PFSK-1 (cell line): ENCODE measurements at regions not wholly inside any gene's neighbourhood (a gene's known extent, or its start where the extent isn't known, plus 50 kb on each side); places are given as distances from the start of the nearest gene placed in this dataset.

Experiments
- FOXP2 ChIP-seq: optimal IDR thresholded peaks from 2 replicates; pipeline ENCODE3; 2011; ENCODE audit warnings: borderline replicate concordance, control low read depth, inconsistent platforms; ENCODE audit not compliant: insufficient read depth; ENCODE audit errors: extremely low read length, extremely low read depth
- POLR2AphosphoS5 ChIP-seq: IDR thresholded peaks from 2 replicates; pipeline ENCODE4 v1.6.1; 2012; ENCODE audit warnings: low read depth, mild to moderate bottlenecking, control low read depth, low read length, moderate library complexity
- SIN3A ChIP-seq: IDR thresholded peaks from 2 replicates; pipeline ENCODE4 v1.6.1; 2012; ENCODE audit warnings: mild to moderate bottlenecking, low read length, moderate library complexity, borderline replicate concordance; ENCODE audit not compliant: insufficient read depth
- TAF1 ChIP-seq: IDR thresholded peaks from 2 replicates; pipeline ENCODE4 v1.6.1; 2012; ENCODE audit warnings: low read length, control low read depth, borderline replicate concordance; ENCODE audit not compliant: insufficient read depth
- TF ChIP-seq, protein P1 (sequence below), 2 experiments: IDR thresholded peaks; 2 replicates each; pipeline versions ENCODE4 v1.6.1 to v1.8.0; 2011 to 2012; ENCODE audit warnings: low read depth in 2 of 2, low read length in 2 of 2, control low read depth in 1 of 2, inconsistent platforms in 1 of 2, mild to moderate bottlenecking in 1 of 2, moderate library complexity in 1 of 2; ENCODE audit not compliant: insufficient read depth in 1 of 2

GRCh38 chr1:95323123-95323522 is 89.1 kb downstream of the RWDD3 start:
- TF ChIP-seq, protein P1, sequence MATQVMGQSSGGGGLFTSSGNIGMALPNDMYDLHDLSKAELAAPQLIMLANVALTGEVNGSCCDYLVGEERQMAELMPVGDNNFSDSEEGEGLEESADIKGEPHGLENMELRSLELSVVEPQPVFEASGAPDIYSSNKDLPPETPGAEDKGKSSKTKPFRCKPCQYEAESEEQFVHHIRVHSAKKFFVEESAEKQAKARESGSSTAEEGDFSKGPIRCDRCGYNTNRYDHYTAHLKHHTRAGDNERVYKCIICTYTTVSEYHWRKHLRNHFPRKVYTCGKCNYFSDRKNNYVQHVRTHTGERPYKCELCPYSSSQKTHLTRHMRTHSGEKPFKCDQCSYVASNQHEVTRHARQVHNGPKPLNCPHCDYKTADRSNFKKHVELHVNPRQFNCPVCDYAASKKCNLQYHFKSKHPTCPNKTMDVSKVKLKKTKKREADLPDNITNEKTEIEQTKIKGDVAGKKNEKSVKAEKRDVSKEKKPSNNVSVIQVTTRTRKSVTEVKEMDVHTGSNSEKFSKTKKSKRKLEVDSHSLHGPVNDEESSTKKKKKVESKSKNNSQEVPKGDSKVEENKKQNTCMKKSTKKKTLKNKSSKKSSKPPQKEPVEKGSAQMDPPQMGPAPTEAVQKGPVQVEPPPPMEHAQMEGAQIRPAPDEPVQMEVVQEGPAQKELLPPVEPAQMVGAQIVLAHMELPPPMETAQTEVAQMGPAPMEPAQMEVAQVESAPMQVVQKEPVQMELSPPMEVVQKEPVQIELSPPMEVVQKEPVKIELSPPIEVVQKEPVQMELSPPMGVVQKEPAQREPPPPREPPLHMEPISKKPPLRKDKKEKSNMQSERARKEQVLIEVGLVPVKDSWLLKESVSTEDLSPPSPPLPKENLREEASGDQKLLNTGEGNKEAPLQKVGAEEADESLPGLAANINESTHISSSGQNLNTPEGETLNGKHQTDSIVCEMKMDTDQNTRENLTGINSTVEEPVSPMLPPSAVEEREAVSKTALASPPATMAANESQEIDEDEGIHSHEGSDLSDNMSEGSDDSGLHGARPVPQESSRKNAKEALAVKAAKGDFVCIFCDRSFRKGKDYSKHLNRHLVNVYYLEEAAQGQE (IDR thresholded peaks at IDR 0.05; ENCODE audit: insufficient read depth in 1 of 2, low read depth in 2 of 2, low read length in 2 of 2): no peak
- TF ChIP-seq TAF1: no peak
- no peak for TF ChIP-seq POLR2AphosphoS5
- TF ChIP-seq FOXP2: no peak
- TF ChIP-seq SIN3A: no peak

GRCh38 chr1:95325349-95325748 is 91.3 kb downstream of the RWDD3 start:
- TF ChIP-seq POLR2AphosphoS5 (no peak), TAF1 (no peak), SIN3A (no peak), FOXP2 (no peak)
- TF ChIP-seq, protein P1 (IDR thresholded peaks at IDR 0.05; ENCODE audit: insufficient read depth in 1 of 2, low read depth in 2 of 2, low read length in 2 of 2): no peak

DNA sequence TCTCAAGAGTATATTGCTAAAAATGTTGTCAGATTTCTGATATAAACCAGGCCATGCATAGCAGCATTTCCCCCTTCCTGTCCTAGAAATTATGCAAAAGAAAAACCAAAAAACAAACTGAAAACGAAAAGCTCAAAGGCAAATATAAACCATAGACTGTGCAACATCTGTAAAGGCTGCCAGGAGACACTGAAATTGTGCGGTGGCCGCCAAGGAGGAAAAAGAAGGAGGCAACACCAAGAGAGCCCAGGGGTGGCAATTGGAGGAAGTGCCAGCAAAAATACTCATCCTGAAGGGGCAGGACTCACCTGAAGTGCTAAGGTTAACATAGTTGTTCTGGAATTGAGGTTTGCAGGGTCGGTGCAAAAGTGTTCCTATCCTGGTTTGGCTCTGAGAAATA is 92.0 kb downstream of the RWDD3 start:
- TF ChIP-seq SIN3A (no peak), TAF1 (no peak), POLR2AphosphoS5 (no peak), FOXP2 (no peak)
- TF ChIP-seq, protein P1 (IDR thresholded peaks at IDR 0.05; ENCODE audit: insufficient read depth in 1 of 2, low read depth in 2 of 2, low read length in 2 of 2): no peak

GRCh38 chr1:95332754-95333153 is 98.7 kb downstream of the RWDD3 start:
- TF ChIP-seq POLR2AphosphoS5 (no peak), FOXP2 (no peak), SIN3A (no peak), TAF1 (no peak)
- TF ChIP-seq, protein P1 (IDR thresholded peaks at IDR 0.05; ENCODE audit: insufficient read depth in 1 of 2, low read depth in 2 of 2, low read length in 2 of 2): no peak

GRCh38 chr1:95339377-95339776 is 105.4 kb downstream of the RWDD3 start:
- TF ChIP-seq FOXP2 (no peak), TAF1 (no peak), POLR2AphosphoS5 (no peak), SIN3A (no peak)
- TF ChIP-seq, protein P1 (IDR thresholded peaks at IDR 0.05; ENCODE audit: insufficient read depth in 1 of 2, low read depth in 2 of 2, low read length in 2 of 2): no peak
